ENCODE measurements at regions not wholly inside any gene's neighbourhood (a gene's known extent, or its start where the extent isn't known, plus 50 kb on each side); places are given as distances from the start of the nearest gene placed in this dataset.

GRCh38 chr18:75823471-75823870 lies 396.0 kb upstream of the SMIM21 start:
- Histone ChIP-seq H3K36me3 (ENCODE audit: control insufficient read depth, insufficient read depth, low read length) (no peaks in the 10 kb centered on the region), H4K20me1 (replicated peaks; ENCODE audit: control insufficient read depth, insufficient read depth, low read length) (no peaks in the 10 kb centered on the region), H3K79me2 (ENCODE audit: control insufficient read depth, insufficient read depth, low read length) (no peaks in the 10 kb centered on the region), H3K4me2 (ENCODE audit: insufficient read depth, low read length) (no peak overlapping the region), H2AFZ (ENCODE audit: low read depth, low read length) (no peak overlapping the region), H3K27ac (ENCODE audit: extremely low read depth, low read depth, low read length) (no peak overlapping the region), H3K27me3 (ENCODE audit: control insufficient read depth in 2 of 2, insufficient read depth in 2 of 2, low read length in 2 of 2) (no peaks in the 10 kb centered on the region), H3K9me3 (replicated peaks; ENCODE audit: control insufficient read depth, insufficient read depth, low read depth, low read length) (no peaks in the 10 kb centered on the region), H3K9me1 (ENCODE audit: control insufficient read depth, insufficient read depth, low read length) (no peaks in the 10 kb centered on the region), H3K4me3 (no peak overlapping the region), H3K9ac (ENCODE audit: insufficient read depth in 1 of 2, low read depth in 2 of 2, low read length in 2 of 2) (no peak overlapping the region), H3K4me1 (replicated peaks in 1 of 2; ENCODE audit: control insufficient read depth in 2 of 2, insufficient read depth in 2 of 2, low read length in 2 of 2) (no peaks in the 10 kb centered on the region)
- WGBS (ENCODE audit: insufficient coverage, low coverage, missing lambda C conversion rate) = 0% methylated on average over 2 of the region's 2 CpGs
- DNase-seq (ENCODE audit: extremely low read depth in 1 of 4, low spot score in 3 of 4) (no peak), ATAC-seq (no peak), FAIRE-seq (no peak)
- ChIA-PET CTCF (ENCODE audit: low intra/inter-chr PET ratio) (no interaction called here), POLR2A (no interaction called here)
- no TSS peak for BruUV-seq (replicated peaks)
- intact Hi-C loops (cut with micrococcal nuclease) (no loop called here), in situ Hi-C loops (cut with MboI) (no loop called here)
- TF ChIP-seq NCOA1 (IDR thresholded peaks at IDR 0.05; ENCODE audit: low read depth) = no peak
- TF ChIP-seq, protein P1, sequence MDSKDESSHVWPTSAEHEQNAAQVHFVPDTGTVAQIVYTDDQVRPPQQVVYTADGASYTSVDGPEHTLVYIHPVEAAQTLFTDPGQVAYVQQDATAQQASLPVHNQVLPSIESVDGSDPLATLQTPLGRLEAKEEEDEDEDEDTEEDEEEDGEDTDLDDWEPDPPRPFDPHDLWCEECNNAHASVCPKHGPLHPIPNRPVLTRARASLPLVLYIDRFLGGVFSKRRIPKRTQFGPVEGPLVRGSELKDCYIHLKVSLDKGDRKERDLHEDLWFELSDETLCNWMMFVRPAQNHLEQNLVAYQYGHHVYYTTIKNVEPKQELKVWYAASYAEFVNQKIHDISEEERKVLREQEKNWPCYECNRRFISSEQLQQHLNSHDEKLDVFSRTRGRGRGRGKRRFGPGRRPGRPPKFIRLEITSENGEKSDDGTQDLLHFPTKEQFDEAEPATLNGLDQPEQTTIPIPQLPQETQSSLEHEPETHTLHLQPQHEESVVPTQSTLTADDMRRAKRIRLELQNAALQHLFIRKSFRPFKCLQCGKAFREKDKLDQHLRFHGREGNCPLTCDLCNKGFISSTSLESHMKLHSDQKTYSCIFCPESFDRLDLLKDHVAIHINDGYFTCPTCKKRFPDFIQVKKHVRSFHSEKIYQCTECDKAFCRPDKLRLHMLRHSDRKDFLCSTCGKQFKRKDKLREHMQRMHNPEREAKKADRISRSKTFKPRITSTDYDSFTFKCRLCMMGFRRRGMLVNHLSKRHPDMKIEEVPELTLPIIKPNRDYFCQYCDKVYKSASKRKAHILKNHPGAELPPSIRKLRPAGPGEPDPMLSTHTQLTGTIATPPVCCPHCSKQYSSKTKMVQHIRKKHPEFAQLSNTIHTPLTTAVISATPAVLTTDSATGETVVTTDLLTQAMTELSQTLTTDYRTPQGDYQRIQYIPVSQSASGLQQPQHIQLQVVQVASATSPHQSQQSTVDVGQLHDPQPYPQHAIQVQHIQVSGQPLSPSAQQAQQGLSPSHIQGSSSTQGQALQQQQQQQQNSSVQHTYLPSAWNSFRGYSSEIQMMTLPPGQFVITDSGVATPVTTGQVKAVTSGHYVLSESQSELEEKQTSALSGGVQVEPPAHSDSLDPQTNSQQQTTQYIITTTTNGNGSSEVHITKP (IDR thresholded peaks at IDR 0.05; ENCODE audit: partially characterized antibody) = no peak
- no peak for TF ChIP-seq ZC3H8 (IDR thresholded peaks at IDR 0.05)
- TF ChIP-seq, protein P2, sequence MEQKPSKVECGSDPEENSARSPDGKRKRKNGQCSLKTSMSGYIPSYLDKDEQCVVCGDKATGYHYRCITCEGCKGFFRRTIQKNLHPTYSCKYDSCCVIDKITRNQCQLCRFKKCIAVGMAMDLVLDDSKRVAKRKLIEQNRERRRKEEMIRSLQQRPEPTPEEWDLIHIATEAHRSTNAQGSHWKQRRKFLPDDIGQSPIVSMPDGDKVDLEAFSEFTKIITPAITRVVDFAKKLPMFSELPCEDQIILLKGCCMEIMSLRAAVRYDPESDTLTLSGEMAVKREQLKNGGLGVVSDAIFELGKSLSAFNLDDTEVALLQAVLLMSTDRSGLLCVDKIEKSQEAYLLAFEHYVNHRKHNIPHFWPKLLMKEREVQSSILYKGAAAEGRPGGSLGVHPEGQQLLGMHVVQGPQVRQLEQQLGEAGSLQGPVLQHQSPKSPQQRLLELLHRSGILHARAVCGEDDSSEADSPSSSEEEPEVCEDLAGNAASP (IDR thresholded peaks at IDR 0.05) = no peak
- TF ChIP-seq ARHGAP35 (IDR thresholded peaks at IDR 0.05; ENCODE audit: partially characterized antibody) = no peak
- TF ChIP-seq PHTF2 (CRISPR knock-in tag; IDR thresholded peaks at IDR 0.05) = no peak
- TF ChIP-seq HEY1 (CRISPR knock-in tag; IDR thresholded peaks at IDR 0.05; ENCODE audit: borderline replicate concordance) = no peak
- TF ChIP-seq ZNF347 (CRISPR knock-in tag; IDR thresholded peaks at IDR 0.05; ENCODE audit: low read depth) = no peak
- TF ChIP-seq ZSCAN29 (IDR thresholded peaks at IDR 0.05) = no peak
- no peak for TF ChIP-seq RBM25 (IDR thresholded peaks at IDR 0.05; ENCODE audit: low read depth, low read length, severe bottlenecking)
- no peak for TF ChIP-seq TCFL5 (CRISPR knock-in tag; conservative IDR thresholded peaks at IDR 0.05)
- no peak for TF ChIP-seq ZNF197 (CRISPR knock-in tag; IDR thresholded peaks at IDR 0.05; ENCODE audit: low read depth)
- no peak for TF ChIP-seq ZNF184 (CRISPR knock-in tag; IDR thresholded peaks at IDR 0.05)
- no peak for TF ChIP-seq NFE2 (IDR thresholded peaks at IDR 0.05; ENCODE audit: low read depth)
- no peak for TF ChIP-seq ZNF12 (CRISPR knock-in tag; IDR thresholded peaks at IDR 0.05)
- TF ChIP-seq ID3 (CRISPR knock-in tag; IDR thresholded peaks at IDR 0.05) = no peak
- TF ChIP-seq ID3 (tag; IDR thresholded peaks at IDR 0.05) = no peak
- TF ChIP-seq, protein P3, sequence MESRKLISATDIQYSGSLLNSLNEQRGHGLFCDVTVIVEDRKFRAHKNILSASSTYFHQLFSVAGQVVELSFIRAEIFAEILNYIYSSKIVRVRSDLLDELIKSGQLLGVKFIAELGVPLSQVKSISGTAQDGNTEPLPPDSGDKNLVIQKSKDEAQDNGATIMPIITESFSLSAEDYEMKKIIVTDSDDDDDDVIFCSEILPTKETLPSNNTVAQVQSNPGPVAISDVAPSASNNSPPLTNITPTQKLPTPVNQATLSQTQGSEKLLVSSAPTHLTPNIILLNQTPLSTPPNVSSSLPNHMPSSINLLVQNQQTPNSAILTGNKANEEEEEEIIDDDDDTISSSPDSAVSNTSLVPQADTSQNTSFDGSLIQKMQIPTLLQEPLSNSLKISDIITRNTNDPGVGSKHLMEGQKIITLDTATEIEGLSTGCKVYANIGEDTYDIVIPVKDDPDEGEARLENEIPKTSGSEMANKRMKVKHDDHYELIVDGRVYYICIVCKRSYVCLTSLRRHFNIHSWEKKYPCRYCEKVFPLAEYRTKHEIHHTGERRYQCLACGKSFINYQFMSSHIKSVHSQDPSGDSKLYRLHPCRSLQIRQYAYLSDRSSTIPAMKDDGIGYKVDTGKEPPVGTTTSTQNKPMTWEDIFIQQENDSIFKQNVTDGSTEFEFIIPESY (CRISPR knock-in tag; IDR thresholded peaks at IDR 0.05) = no peak
- no peak for TF ChIP-seq RAD21 (CRISPR knock-in tag; conservative IDR thresholded peaks at IDR 0.05 in 1 of 2, IDR thresholded peaks at IDR 0.05 in 1 of 2)

Measured in K562 (cell line).